ENCODE measurements at regions not wholly inside any gene's neighbourhood (a gene's known extent, or its start where the extent isn't known, plus 50 kb on each side); places are given as distances from the start of the nearest gene placed in this dataset.

DNA sequence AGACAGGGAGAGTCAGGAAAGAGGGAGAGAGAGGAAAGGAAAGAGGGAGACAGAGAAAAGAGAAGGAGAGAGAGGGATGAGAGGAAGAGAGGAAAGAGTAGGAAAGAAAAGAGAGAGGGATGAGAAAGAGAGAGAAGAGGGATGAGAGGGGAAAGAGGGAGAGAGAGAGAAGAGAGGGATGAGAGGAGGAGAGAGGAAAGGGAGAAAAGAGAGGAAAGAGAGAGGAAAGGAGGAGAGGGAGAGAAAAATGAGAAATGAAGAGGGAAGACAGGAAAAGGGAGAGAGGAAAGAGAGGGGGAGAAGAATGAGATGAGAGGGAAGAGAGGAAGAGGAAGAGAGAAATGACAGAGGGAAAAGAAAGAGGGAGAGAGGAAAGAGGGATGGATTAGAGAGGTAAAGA is 207.0 kb upstream of the SKOR2 start:
- no peaks in the 10 kb centered on the region for H3K4me1 ChIP-seq (ENCODE audit: control insufficient read depth in 1 of 2, insufficient read depth in 2 of 2, low read depth in 1 of 2, low read length in 1 of 2)
- H3F3A ChIP-seq (replicated peaks; ENCODE audit: insufficient read depth), result no peaks in the 10 kb centered on the region
- H3K9me2 ChIP-seq, result no peaks in the 10 kb centered on the region
- no peak overlapping the region for H3K9ac ChIP-seq
- no peak for DNase-seq
- H3K27me3 ChIP-seq (ENCODE audit: insufficient read depth), result no peaks in the 10 kb centered on the region
- H3K36me3 ChIP-seq (replicated peaks in 1 of 2; ENCODE audit: control insufficient read depth in 1 of 2, insufficient read depth in 2 of 2, low read length in 1 of 2), result no peaks in the 10 kb centered on the region
- ChIA-PET CTCF (no interaction called here), POLR2A (no interaction called here)
- H3K9me3 ChIP-seq, result no peaks in the 10 kb centered on the region
- TF ChIP-seq RXRA (IDR thresholded peaks at IDR 0.05; ENCODE audit: borderline replicate concordance, low read depth) (no peak), CHD2 (IDR thresholded peaks at IDR 0.05; ENCODE audit: low read length, partially characterized antibody) (no peak), YY1 (IDR thresholded peaks at IDR 0.05; ENCODE audit: low read depth) (no peak), FOXJ3 (CRISPR knock-in tag; IDR thresholded peaks at IDR 0.05) (no peak), GABPA (IDR thresholded peaks at IDR 0.05; ENCODE audit: low read depth) (no peak), RFX5 (IDR thresholded peaks at IDR 0.05; ENCODE audit: low read length) (no peak), FOSL2 (IDR thresholded peaks at IDR 0.05; ENCODE audit: borderline replicate concordance, low read depth) (no peak), NRF1 (IDR thresholded peaks at IDR 0.05; ENCODE audit: low read depth, low read length) (no peak), SMC3 (IDR thresholded peaks at IDR 0.05; ENCODE audit: low read depth, low read length) (no peak), EP300 (IDR thresholded peaks at IDR 0.05; ENCODE audit: borderline replicate concordance in 1 of 2, low read depth in 1 of 2, low read length in 1 of 2) (no peak)
- TF ChIP-seq, protein P1, sequence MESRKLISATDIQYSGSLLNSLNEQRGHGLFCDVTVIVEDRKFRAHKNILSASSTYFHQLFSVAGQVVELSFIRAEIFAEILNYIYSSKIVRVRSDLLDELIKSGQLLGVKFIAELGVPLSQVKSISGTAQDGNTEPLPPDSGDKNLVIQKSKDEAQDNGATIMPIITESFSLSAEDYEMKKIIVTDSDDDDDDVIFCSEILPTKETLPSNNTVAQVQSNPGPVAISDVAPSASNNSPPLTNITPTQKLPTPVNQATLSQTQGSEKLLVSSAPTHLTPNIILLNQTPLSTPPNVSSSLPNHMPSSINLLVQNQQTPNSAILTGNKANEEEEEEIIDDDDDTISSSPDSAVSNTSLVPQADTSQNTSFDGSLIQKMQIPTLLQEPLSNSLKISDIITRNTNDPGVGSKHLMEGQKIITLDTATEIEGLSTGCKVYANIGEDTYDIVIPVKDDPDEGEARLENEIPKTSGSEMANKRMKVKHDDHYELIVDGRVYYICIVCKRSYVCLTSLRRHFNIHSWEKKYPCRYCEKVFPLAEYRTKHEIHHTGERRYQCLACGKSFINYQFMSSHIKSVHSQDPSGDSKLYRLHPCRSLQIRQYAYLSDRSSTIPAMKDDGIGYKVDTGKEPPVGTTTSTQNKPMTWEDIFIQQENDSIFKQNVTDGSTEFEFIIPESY (IDR thresholded peaks at IDR 0.05; ENCODE audit: borderline replicate concordance, low read depth), result no peak
- TF ChIP-seq, protein P2, sequence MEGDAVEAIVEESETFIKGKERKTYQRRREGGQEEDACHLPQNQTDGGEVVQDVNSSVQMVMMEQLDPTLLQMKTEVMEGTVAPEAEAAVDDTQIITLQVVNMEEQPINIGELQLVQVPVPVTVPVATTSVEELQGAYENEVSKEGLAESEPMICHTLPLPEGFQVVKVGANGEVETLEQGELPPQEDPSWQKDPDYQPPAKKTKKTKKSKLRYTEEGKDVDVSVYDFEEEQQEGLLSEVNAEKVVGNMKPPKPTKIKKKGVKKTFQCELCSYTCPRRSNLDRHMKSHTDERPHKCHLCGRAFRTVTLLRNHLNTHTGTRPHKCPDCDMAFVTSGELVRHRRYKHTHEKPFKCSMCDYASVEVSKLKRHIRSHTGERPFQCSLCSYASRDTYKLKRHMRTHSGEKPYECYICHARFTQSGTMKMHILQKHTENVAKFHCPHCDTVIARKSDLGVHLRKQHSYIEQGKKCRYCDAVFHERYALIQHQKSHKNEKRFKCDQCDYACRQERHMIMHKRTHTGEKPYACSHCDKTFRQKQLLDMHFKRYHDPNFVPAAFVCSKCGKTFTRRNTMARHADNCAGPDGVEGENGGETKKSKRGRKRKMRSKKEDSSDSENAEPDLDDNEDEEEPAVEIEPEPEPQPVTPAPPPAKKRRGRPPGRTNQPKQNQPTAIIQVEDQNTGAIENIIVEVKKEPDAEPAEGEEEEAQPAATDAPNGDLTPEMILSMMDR (IDR thresholded peaks at IDR 0.05), result no peak
- TF ChIP-seq, protein P3, sequence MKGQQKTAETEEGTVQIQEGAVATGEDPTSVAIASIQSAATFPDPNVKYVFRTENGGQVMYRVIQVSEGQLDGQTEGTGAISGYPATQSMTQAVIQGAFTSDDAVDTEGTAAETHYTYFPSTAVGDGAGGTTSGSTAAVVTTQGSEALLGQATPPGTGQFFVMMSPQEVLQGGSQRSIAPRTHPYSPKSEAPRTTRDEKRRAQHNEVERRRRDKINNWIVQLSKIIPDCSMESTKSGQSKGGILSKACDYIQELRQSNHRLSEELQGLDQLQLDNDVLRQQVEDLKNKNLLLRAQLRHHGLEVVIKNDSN (IDR thresholded peaks at IDR 0.05; ENCODE audit: borderline replicate concordance, low read depth), result no peak
- H3K27ac ChIP-seq (ENCODE audit: low read depth in 2 of 2, low read length in 1 of 2), result no peak overlapping the region
- no peaks in the 10 kb centered on the region for H3K79me2 ChIP-seq (ENCODE audit: insufficient read depth)
- H3K4me3 ChIP-seq (ENCODE audit: low read depth in 2 of 2, low read length in 1 of 2), result no peak overlapping the region
- no peak overlapping the region for H3K4me2 ChIP-seq
- no peaks in the 10 kb centered on the region for H4K20me1 ChIP-seq (ENCODE audit: insufficient read depth)
- H2AFZ ChIP-seq (ENCODE audit: low read depth), result no peak overlapping the region

DNA sequence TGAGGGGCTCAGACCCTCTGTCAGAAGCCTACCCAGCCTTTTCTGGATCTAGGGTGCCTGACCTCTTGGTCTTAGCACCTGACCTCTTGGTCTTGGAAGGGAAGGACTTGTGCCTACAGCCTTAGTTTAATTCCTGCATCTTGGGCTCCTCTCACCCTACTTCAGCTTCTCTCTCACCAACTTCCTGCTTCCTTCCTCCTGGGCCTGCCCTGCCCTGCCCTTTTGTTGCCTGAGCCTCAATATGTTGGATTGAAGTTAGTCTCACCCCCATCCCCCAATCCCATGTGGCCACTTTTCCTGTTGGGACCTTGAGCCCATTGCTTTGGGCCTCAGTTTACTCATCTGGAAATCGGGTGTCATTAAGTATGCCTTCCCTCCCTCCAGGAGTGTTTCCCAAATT is 206.2 kb upstream of the SKOR2 start:
- H3K4me1 ChIP-seq (ENCODE audit: control insufficient read depth in 1 of 2, insufficient read depth in 2 of 2, low read depth in 1 of 2, low read length in 1 of 2), result no peaks in the 10 kb centered on the region
- H3K27me3 ChIP-seq (ENCODE audit: insufficient read depth), result no peaks in the 10 kb centered on the region
- H3K4me3 ChIP-seq (ENCODE audit: low read depth in 2 of 2, low read length in 1 of 2), result no peak overlapping the region
- H4K20me1 ChIP-seq (ENCODE audit: insufficient read depth), result no peaks in the 10 kb centered on the region
- WGBS (ENCODE audit: low lambda C conversion rate), result 10% methylated on average over 1 of the region's 1 CpG
- H3K36me3 ChIP-seq (replicated peaks in 1 of 2; ENCODE audit: control insufficient read depth in 1 of 2, insufficient read depth in 2 of 2, low read length in 1 of 2), result no peaks in the 10 kb centered on the region
- CTCF ChIA-PET, result no interaction called here
- H3K27ac ChIP-seq (ENCODE audit: low read depth in 2 of 2, low read length in 1 of 2), result no peak overlapping the region
- no peak overlapping the region for H3K9ac ChIP-seq
- no peaks in the 10 kb centered on the region for H3F3A ChIP-seq (replicated peaks; ENCODE audit: insufficient read depth)
- no peaks in the 10 kb centered on the region for H3K9me3 ChIP-seq
- TF ChIP-seq TAF1 (IDR thresholded peaks at IDR 0.05; ENCODE audit: borderline replicate concordance, low read depth, low read length), result no peak
- no peak for TF ChIP-seq MXI1 (IDR thresholded peaks at IDR 0.05; ENCODE audit: low read depth, low read length)
- TF ChIP-seq CHD2 (IDR thresholded peaks at IDR 0.05; ENCODE audit: low read length, partially characterized antibody), result no peak
- no peak for TF ChIP-seq NFIC (IDR thresholded peaks at IDR 0.05; ENCODE audit: borderline replicate concordance)
- no peak for TF ChIP-seq SIN3A (IDR thresholded peaks at IDR 0.05; ENCODE audit: borderline replicate concordance, low read depth, low read length)
- TF ChIP-seq, protein P1 (IDR thresholded peaks at IDR 0.05; ENCODE audit: borderline replicate concordance, low read depth), result no peak
- TF ChIP-seq, protein P4, sequence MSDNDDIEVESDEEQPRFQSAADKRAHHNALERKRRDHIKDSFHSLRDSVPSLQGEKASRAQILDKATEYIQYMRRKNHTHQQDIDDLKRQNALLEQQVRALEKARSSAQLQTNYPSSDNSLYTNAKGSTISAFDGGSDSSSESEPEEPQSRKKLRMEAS (IDR thresholded peaks at IDR 0.05; ENCODE audit: low read depth), result no peak
- TF ChIP-seq FOSL2 (IDR thresholded peaks at IDR 0.05; ENCODE audit: borderline replicate concordance, low read depth), result no peak
- no peak for TF ChIP-seq TEAD4 (IDR thresholded peaks at IDR 0.05; ENCODE audit: borderline replicate concordance, insufficient read depth)
- no peak overlapping the region for H3K4me2 ChIP-seq
- DNase-seq, result no peak
- no peak overlapping the region for H2AFZ ChIP-seq (ENCODE audit: low read depth)
- H3K9me2 ChIP-seq, result no peaks in the 10 kb centered on the region
- no peaks in the 10 kb centered on the region for H3K79me2 ChIP-seq (ENCODE audit: insufficient read depth)
- POLR2A ChIA-PET, result no interaction called here

Measured in SK-N-SH (cell line).